Colonic mucosa (tissue), 4 donors: ENCODE measurements at regions not wholly inside any gene's neighbourhood (a gene's known extent, or its start where the extent isn't known, plus 50 kb on each side); places are given as distances from the start of the nearest gene placed in this dataset.

ENCODE experiments used
- DNase-seq: peaks from one replicate; pipeline ENCODE4 v3.0.0-alpha.2; 2020
- H3K27ac ChIP-seq: fragments of 200-600 bp; one replicate; pipeline ENCODE4 v1.8.0; 2021
- H3K27me3 ChIP-seq: fragments of 200-600 bp; one replicate; pipeline ENCODE4 v1.8.0; 2021
- H3K36me3 ChIP-seq: fragments of 200-600 bp; one replicate; pipeline ENCODE4 v1.8.0; 2021
- H3K4me1 ChIP-seq: fragments of 200-600 bp; one replicate; pipeline ENCODE4 v1.8.0; 2021; ENCODE audit warnings: mild to moderate bottlenecking
- H3K4me3 ChIP-seq: fragments of 200-600 bp; one replicate; pipeline ENCODE4 v1.8.0; 2021
- H3K9ac ChIP-seq, 2 donors: one replicate each; pipeline ENCODE4 v1.7.0; 2013; ENCODE audit warnings: control low read depth in 2 of 2, low read depth in 2 of 2, low read length in 2 of 2
- H3K9me3 ChIP-seq: fragments of 200-600 bp; one replicate; pipeline ENCODE4 v1.8.0; 2021
- intact Hi-C: fragments of 100-400 bp; cut with DNase I; formaldehyde crosslinking; loops from one replicate; pipeline ENCODE4 v1.14.1; 2022
- TF ChIP-seq, protein P1 (sequence below): fragments of 200-600 bp; IDR thresholded peaks from one replicate; pipeline ENCODE4 v1.8.0; 2022; ENCODE audit warnings: antibody characterized with exemption, mild to moderate bottlenecking
- donor health status: healthy.
- donor health status: DM: no; HTN: no; CAD: no.
- donor health status: DM: no; HTN: no; CAD: no.

DNA sequence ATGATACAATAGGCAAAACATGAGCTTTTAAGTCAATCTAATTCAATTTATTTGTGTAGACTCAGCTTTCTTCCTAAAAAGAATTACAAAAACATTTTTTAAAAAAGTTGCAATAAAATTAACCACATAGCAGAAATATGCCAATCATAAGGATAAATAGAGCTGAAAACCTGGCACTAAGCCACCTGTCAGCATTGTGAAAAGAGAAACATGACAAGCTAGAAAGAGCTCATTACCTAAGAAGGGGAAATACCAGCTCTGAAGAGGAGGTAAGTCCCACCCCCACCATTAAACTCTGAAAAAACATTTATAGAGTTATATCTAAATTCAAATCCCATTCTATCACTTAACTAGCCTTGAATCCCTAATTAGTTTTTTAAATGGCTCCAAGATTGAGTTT lies 372.9 kb downstream of the OSTF1 start:
- intact Hi-C loops, result no loop called here
- no peaks in the 10 kb centered on the region for H3K27me3 ChIP-seq
- H3K9me3 ChIP-seq, result no peaks in the 10 kb centered on the region
- no peaks in the 10 kb centered on the region for H3K4me1 ChIP-seq
- no peak overlapping the region for H3K9ac ChIP-seq
- H3K27ac ChIP-seq, result no peak overlapping the region
- H3K4me3 ChIP-seq, result no peak overlapping the region
- no peak for DNase-seq
- no peaks in the 10 kb centered on the region for H3K36me3 ChIP-seq
- TF ChIP-seq, protein P1, sequence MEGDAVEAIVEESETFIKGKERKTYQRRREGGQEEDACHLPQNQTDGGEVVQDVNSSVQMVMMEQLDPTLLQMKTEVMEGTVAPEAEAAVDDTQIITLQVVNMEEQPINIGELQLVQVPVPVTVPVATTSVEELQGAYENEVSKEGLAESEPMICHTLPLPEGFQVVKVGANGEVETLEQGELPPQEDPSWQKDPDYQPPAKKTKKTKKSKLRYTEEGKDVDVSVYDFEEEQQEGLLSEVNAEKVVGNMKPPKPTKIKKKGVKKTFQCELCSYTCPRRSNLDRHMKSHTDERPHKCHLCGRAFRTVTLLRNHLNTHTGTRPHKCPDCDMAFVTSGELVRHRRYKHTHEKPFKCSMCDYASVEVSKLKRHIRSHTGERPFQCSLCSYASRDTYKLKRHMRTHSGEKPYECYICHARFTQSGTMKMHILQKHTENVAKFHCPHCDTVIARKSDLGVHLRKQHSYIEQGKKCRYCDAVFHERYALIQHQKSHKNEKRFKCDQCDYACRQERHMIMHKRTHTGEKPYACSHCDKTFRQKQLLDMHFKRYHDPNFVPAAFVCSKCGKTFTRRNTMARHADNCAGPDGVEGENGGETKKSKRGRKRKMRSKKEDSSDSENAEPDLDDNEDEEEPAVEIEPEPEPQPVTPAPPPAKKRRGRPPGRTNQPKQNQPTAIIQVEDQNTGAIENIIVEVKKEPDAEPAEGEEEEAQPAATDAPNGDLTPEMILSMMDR, result no peak

DNA sequence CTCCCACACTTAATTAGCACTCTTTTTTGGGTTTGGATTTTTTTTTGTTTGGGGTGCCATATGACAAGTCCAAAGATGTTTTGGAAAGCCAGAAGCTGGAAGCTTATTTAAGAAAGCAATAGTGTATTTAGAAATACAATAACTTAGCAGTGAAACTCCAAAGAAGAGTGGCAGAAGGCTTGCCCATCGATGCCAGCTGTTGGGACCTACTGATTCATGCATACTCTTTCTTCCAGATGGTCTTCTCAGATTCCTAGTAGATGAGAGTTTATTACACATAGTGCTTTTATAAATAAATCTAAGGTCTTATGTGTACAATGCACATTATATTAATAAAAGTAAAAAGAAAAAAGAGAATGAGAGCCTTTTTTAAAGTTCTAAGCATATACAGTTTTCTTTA lies 374.6 kb downstream of the OSTF1 start:
- no peaks in the 10 kb centered on the region for H3K9me3 ChIP-seq
- TF ChIP-seq, protein P1, result no peak
- no peak for DNase-seq
- no peaks in the 10 kb centered on the region for H3K4me1 ChIP-seq
- intact Hi-C loops, result no loop called here
- H3K9ac ChIP-seq, result no peak overlapping the region
- no peaks in the 10 kb centered on the region for H3K36me3 ChIP-seq
- no peaks in the 10 kb centered on the region for H3K27me3 ChIP-seq
- no peak overlapping the region for H3K4me3 ChIP-seq
- no peak overlapping the region for H3K27ac ChIP-seq

DNA sequence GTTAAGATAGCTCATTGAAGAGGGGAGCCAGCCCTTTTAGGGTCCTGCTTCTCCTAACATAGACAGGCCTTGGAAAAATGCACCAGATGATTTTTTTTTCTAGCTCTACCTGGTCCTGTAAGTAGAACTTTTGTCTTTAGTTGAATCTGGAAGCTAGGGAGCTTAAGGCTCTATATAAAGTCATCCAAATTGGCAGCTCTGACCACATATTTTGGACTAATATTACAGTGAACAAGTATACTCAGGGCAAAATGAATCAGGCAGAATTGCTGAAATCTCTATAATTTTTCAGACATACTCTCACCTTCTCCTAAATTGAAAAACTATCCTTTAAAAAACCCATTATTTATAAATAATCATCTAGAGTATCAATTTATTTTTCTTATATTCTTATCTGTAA lies 375.6 kb downstream of the OSTF1 start:
- Histone ChIP-seq H3K27ac (no peak overlapping the region), H3K27me3 (no peaks in the 10 kb centered on the region), H3K9me3 (no peaks in the 10 kb centered on the region), H3K9ac (no peak overlapping the region), H3K36me3 (no peaks in the 10 kb centered on the region), H3K4me3 (no peak overlapping the region), H3K4me1 (no peaks in the 10 kb centered on the region)
- intact Hi-C loops, result no loop called here
- no peak for DNase-seq
- TF ChIP-seq, protein P1, result no peak

DNA sequence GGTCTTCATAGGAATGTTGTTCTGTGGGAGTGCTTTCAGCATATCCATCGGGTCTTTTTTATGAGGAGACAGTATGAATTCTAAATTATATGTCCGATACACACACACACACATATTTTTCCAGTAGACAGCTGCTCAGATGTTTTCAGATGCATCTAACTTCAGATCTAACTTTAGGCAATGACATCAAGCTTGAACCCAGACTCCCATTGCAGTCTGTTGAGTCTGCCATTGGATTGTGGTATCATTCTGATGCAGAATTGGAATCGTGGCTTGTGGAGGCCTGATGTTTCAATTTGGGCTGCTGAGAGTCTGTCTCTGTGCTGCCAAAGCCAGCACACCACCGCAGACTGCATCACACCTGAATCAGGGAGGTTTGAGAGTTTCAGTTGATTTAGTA lies 376.4 kb downstream of the OSTF1 start:
- DNase-seq, result no peak
- Histone ChIP-seq H3K4me3 (no peak overlapping the region), H3K4me1 (no peaks in the 10 kb centered on the region), H3K27ac (no peak overlapping the region), H3K9me3 (no peaks in the 10 kb centered on the region), H3K9ac (no peak overlapping the region), H3K36me3 (no peaks in the 10 kb centered on the region), H3K27me3 (no peaks in the 10 kb centered on the region)
- TF ChIP-seq, protein P1, result no peak
- intact Hi-C loops, result no loop called here

DNA sequence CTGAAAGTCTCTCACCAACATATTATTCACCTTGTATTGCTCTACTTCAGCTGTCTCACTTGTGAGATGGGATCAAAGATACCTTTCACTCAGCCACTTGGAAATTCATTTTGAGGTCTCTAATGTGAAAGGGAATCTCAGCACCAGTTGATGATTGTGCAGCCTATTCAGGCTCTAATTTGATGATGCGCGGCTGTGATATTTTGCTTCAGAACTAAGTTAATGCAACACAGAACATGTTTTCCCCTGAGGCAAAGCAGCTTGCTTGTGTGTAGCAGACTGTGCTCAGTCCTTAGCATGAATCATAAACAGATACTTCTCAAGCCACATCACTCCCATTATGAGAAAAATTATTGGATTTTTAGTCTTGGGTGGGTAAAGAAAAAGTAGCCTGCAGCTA lies 378.8 kb downstream of the OSTF1 start:
- no peak overlapping the region for H3K9ac ChIP-seq
- TF ChIP-seq, protein P1, result no peak
- no peaks in the 10 kb centered on the region for H3K36me3 ChIP-seq
- no peaks in the 10 kb centered on the region for H3K4me1 ChIP-seq
- no peak for DNase-seq
- H3K9me3 ChIP-seq, result no peaks in the 10 kb centered on the region
- H3K27ac ChIP-seq, result no peak overlapping the region
- intact Hi-C loops, result no loop called here
- no peak overlapping the region for H3K4me3 ChIP-seq
- H3K27me3 ChIP-seq, result no peaks in the 10 kb centered on the region

DNA sequence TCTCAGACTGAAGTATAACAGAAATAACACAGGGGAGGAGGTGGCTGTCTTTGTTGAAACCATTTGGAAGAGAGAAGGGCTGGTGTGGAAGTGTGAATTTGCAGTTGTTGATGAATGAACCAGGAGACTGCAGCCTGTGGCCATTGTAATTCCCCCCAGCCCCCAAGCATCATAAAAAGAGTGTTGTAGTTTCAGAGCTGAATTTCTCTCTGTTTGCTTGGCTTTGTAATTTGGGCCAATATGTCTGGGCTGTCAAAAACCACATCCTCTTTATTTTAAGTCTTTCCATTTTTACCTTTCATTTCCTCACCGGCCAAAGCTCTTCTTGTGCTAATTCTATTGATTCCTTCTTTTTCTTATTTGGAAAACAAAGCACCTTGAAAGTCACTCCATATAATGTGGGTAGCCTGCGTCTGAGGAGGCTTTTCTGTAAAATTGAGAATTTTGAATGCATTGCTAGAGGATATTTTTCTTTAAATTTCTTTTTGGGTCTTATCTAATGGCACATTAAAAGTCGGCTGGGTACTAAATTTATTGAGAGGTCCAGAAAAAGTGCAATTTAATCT lies 383.3 kb downstream of the OSTF1 start:
- Histone ChIP-seq H3K9me3 (no peaks in the 10 kb centered on the region), H3K36me3 (no peaks in the 10 kb centered on the region), H3K27ac (no peak overlapping the region), H3K4me3 (no peak overlapping the region), H3K4me1 (no peaks in the 10 kb centered on the region), H3K27me3 (no peaks in the 10 kb centered on the region), H3K9ac (no peak overlapping the region)
- DNase-seq, result no peak
- intact Hi-C loops, result no loop called here
- TF ChIP-seq, protein P1, result no peak
